NCI-H774 (cell line): ENCODE measurements at regions not wholly inside any gene's neighbourhood (a gene's known extent, or its start where the extent isn't known, plus 50 kb on each side); places are given as distances from the start of the nearest gene placed in this dataset.
"Not testable (repeated sequence)": the region's sequence is repeated elsewhere in the genome, so short reads cannot be mapped to it uniquely, and the experiment has no call there.

ENCODE experiments used
- DNase-seq: peaks from one replicate; lab custom pipeline; 2025; lab: John Stamatoyannopoulos, UW

DNA sequence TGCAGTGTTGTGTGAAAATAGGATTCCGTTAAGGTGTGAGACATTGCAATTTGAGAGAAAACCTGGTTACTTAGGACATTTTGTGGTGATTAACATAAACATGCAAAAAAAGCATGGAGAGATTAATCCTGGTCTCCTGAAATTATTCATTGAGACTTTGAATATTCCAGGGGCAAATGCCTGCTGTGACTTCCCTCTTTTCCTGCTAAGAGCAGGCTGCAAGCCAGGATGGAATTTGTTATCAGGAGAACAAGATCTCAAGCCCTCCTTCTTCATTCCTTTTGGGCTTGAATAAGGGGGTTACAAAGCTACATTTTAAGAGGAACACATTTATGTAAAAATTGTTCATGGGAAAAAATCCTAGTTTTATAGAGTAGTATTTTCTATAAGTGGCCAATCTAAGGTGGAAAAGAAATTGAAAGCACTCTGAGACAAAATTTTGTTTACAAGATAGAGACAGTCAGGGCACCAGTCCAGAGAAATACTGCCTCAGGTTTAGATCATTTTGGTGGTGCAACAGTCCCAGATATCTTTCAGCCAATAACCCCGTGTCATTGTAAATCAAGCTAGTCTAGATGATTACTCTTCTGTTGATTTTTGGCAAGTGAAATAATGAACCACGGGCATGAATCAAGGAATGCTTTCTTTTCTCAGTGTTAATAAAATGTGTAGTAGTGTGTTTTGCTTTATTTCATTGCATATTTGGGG is 1528.3 kb upstream of the AGA start:
- no peak for DNase-seq

DNA sequence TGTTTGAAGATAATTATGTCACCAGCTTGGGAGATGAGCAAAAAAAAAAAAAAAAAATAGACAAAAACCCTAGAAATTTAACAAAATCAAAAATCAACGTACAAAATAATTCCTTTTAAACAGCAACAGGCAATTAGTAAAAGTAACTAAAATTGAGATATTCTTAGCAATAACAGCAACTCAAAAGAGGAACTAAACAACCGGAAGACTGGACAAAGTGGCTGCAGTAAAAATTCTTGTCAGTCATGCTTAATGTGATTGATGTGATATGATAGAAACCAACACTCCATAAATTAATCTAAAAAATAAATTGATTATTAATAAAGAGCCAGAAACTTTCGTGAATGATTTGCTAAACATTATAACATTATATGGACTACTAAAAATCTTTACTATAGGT is 1534.6 kb upstream of the AGA start:
- DNase-seq = no peak

DNA sequence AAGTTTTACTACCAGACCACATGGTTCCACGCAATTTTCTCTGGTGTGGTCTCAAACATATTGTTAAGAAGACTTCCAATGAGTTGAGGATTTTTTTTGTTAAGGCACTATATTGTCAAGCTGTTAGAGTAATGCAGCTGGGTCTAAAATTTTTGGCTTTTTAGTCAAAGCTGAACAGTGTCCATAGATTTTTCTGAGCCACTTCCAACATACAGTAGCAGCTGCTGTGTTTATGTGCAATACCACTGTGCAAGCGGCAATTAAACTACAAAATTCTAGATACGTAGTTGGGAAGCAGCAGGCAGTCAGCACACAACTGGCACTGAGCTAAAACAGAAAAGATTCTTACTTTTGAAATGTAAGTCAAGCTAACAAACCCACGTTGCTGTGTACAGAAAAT is 1551.1 kb upstream of the AGA start:
- DNase-seq = no peak

DNA sequence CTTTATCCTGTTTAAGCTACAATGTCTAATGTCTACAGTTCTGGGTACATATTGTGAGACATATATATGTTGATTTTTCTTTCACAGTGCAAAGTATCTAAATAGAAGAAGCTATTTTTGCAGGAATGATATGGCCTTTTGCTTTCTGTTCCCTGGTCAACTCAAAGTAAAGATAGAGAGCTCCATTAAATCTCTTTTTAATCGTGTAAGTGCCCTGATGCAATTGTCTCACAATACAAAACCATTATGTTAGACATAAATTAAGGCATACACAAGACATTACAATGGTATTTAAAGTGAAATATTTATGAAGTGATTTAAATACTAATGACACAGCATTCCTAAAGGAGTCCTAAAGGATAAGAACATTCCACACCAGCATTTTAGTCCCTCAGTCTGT is 1559.7 kb upstream of the AGA start:
- DNase-seq = no peak

DNA sequence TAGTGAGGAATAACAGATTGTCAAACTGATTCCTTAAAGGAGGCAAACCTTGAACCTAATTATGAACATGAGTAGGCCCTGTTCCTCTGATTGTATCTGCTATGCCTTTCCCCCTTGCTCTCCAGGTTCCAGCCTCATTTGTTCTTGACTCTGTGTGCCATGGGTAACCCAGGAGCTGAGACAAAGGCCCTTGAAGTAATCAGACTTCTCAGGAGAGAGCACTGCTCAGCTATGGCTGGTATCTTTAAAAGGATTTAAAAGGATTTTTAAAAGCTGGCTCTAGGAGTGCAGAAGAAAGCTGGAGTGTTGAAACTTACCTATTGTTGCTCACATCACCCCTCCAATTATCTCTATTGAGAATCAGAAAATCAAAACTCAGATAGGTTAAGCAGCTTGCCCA is 1565.5 kb upstream of the AGA start:
- DNase-seq = no peak

DNA sequence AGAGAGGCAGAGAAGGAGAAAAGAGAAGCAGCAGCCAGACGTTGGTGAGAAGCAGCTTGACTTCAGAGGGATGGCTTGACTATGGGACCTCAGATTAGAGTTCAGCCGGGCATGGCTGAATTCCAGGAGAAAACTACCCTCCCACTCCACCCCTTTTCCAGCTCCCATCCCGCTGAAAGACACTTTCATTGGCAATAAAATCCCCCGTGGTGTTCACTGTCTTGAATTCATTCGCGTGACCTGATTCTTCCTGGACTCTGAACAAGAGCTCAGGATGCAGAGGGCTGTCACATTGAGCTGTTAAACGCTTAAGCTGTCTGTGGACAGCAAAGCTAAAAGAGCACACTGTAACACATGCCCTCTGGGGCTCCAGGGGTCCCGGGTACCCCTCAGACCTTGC is 1575.3 kb upstream of the AGA start:
- DNase-seq = no peak

DNA sequence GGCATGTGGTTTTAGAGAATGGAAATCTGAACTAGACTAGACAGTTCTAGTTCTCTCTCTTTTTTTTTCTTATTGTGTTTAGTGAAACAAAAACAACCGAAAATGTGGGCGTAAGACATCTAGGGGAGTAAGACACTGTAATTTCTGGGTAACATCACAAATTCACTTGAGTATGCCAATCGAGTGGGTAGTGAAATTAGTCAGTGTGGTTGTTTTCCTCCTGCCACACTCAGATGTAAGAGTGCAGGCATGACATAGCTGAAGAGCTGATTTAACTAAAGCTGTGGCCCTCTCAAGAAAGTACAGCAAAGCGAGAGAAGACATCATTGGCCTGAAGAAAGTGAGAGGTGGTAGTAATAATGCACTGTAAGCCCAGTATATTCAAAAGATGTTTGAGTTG is 1585.3 kb upstream of the AGA start:
- no peak for DNase-seq

DNA sequence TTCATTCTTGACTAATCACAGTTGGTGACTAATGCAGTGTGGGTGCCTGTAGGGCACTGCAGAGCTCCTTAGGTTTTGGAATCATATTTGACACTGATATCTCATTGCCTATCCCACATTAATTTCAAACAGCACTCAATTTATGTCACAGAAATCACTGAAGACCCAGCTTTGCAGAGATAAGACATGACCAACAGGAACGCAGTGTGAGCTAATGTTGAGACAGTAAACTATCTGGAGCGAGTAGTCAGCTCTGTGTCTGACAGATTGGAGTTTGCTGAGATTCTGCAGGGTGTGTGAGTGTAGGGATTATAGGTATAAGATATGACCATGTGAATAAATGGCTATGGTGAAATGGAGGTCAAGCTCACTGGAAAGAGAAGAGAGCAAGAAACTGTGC is 1586.1 kb upstream of the AGA start:
- no peak for DNase-seq

DNA sequence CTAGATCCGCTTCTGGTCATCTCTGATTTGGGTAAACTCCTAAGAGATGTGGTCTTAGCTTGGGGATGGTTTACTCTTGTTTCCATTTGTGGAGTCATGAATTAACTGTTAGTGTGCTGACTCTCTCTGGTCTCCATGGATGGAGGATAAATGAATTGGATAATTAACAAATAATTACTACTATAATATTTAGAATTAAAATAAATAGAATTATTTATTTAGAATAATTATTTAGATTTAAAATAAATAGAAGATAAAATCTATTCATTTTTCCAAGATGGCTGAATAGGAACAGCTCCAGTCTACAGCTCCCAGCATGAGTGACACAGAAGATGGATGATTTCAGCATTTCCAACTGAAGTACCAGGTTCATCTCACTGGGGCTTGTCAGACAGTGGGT is 1587.4 kb upstream of the AGA start:
- no peak for DNase-seq

DNA sequence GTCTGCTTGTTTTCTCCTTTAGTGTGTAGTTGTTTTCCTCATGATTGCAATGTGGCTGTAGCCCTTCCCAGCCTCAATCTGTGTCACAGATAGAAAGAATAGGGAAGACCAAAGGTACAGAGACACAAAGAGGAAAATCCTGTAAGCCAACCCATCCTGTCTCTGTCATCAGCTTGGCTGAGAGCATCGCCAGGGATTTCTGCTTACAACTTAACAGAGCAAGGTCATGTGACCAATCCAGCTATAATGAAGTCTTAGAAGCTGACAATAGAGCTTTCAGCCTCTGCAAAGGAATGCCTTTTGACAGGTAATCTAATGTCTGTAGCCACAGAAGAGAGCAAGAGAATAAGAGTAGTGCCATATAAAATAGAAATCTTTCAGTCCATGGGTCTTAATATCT is 1598.0 kb upstream of the AGA start:
- DNase-seq = no peak

DNA sequence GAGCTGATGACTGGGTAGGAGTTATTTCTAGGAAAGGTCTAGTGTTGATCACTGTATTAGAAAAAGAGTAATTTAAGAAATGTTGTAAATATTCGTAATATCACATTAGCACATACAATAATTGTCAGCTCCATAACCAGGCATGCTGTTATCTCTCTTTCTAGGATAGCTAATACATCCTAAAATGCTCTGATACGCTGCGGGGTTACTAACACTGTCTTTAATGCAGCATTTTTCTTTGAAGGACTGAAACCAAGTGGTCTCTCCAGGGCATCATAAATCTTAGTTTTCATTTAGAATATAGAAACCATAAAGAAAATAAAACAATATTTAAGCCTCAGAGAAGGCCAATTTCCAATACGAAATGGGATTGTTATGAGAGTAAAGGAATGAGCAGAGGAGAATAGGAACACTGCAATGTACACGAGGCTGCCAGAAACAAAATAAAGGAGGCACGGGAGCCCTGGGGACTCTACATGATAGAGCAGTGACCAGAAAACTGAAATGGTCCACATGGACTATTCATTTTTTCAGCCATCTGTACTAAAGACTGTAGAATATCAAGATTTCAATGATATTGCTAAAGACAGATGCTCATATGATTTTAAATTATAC is 1606.7 kb upstream of the AGA start:
- no peak for DNase-seq

DNA sequence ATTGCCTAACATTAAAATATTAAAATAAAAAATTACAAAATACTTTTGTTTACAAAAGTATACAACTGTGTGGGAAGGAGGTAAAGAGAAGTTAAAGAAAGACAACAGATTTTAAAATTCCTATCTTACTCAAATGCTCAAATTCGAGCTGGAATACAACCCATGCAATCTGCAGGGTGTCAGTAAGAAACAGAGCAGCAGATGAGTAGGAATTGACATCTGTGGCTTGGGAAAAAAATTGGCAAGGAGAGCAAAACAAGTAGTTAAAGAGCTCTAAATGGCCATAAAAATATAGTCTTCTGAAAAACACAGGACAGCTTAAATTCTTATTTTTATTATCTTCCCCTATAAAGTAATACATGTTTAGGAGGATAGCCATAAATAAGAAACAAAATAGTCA is 1609.0 kb upstream of the AGA start:
- no peak for DNase-seq

DNA sequence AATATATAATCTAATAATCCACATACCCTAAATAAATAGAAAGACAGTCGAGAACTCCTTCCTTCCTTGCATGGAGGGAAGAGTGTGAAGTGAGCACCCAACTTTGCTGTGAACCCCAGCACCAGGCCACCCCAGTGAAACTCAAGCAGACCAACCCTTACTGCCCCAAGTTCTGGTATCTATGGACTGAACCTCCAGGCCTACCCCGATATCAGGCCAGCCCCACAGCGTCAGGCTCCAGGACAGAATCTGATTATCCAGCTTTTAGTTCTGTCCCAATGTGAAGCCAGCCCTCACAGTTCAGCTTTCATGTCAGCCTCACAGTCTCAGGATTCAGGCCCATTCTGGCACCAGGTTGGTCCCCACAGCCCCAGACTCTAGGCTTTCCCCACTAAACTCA is 1617.2 kb upstream of the AGA start:
- no peak for DNase-seq

DNA sequence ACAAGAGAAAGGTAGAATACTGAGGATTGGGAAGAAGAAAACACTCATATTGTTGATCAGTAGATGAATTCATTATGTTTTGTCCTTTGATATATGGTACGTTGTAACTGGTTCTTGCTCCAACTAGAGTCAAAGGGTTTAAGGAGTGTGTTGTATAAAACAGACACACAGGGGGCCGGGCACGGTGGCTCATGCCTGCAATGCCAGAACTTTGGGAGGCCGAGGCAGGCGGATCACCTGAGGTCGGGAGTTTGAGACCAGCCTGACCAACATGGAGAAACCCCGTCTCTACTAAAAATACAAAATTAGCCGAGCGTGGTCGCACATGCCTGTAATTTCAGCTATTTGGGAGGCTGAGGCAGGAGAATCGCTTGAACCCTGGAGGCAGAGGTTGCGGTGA is 1624.0 kb upstream of the AGA start:
- not testable (repeated sequence) for DNase-seq

DNA sequence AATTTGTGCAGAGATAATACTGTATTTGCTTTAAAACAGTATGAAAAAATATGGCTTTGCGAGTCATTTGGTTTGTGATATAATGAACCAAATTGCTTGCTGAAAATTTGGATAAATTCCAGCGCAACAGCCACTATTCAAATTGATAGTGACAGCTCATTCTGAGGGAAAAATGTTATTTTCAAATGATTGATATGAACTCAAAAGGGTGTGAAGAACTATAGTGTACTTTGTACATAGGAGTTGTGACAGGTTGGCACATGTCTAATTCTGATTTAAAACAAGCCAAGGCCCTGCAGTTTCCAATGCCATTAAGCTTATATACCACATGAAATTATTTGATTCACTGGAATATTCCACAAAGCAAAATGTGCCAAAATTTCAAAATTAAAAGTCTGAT is 1628.9 kb upstream of the AGA start:
- no peak for DNase-seq

DNA sequence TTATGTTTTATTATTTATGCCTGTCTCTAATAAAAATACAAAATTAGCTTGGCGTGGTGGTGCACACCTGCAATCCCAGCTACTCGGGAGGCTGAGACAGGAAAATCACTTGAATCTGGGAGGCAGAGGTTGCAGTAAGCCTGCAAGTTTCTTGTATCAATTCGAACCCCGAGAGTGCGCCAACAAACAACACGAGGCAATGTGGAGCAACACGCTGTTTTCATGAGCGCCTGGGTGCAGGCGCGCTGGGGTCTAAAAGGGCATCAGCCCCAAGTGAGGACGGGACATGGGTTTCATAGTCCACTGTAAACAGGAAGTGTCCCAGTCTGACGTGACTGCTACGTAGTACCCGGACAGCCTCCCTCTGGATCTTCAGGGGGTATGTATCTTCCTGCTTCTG is 1634.6 kb upstream of the AGA start:
- DNase-seq = no peak

DNA sequence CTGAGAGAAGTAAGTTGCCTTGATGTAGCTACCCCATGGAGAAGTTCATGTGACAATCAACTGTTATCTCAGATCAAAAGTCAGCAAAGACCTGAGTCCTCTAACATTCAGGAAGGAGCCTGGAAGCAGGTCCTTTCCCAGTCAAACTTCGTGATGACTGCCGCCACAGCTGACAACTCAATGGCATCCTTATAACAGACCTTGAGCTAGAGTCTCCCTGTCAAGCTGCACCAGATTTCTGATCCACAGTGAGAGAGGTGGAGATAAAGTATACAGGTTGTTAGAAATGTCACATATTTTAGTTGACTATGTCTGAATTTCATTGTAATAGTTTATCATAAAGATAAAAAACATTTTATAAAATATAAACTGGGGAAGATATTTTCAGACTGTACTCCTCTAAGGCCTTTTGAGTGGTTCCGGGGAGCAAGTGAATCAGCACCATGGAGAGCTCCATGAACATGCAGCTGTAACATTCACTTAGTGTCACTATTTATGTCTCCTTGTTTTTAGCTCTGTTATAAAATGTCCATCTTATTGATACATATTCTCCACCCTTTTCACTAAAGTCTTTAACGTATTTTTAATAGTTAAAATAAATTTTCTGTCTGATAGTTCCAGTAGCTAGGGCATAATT is 1653.5 kb upstream of the AGA start:
- no peak for DNase-seq

DNA sequence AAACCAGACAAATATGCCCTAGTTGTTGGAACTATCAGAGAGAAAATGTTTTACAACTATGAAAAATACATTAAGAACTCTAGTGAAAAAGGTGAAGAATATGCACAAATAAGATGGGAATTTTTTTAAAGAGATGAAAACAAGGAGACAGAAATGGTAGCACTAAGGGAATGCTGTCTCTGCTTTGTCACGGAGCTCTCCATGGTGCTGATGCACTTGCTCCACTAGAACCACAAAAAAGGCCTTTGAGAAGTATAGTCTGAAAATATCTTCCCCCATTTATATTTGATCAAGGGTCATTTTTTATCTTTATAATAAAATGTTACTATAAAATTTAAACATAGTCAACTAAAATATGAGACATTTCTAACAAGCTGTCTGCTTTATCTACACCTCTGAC is 1655.5 kb upstream of the AGA start:
- no peak for DNase-seq

DNA sequence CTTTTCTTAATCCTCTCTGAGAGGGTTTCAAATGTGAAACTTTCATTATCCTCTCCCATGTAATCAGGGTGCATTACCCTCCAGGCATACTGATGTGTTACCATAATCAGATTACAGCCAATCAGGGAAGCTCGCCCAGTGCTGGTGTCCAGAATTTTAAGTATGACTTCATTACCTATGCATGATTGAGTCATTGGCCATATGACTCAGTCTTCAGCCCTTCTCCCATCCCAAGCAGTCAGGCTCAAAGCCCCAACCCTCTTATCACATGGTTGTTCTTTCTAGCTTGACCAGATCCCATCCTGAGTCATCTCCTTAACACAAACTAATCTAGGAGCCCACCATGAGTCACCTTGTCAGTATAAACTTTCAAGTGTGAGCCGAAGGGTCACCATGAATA is 1668.1 kb upstream of the AGA start:
- no peak for DNase-seq

DNA sequence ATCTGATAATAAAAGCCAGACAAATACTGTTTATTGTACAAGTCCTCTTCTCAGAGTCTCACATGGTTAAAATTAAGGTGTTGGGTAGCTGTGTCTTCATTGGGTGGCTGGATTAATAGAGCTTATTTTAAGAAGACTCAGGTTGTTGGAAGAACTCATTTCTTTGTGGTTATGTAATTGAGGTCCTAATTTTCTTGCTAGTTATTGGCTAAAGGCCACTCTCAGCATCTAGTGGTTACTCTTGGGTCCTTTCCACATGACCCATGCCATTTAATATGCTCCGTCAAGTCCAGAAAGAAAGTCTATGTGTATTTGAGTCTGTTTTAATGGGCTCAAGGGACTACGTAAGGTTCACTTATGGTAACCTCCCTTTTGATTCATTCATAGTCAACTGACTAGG is 1668.6 kb upstream of the AGA start:
- DNase-seq = no peak

DNA sequence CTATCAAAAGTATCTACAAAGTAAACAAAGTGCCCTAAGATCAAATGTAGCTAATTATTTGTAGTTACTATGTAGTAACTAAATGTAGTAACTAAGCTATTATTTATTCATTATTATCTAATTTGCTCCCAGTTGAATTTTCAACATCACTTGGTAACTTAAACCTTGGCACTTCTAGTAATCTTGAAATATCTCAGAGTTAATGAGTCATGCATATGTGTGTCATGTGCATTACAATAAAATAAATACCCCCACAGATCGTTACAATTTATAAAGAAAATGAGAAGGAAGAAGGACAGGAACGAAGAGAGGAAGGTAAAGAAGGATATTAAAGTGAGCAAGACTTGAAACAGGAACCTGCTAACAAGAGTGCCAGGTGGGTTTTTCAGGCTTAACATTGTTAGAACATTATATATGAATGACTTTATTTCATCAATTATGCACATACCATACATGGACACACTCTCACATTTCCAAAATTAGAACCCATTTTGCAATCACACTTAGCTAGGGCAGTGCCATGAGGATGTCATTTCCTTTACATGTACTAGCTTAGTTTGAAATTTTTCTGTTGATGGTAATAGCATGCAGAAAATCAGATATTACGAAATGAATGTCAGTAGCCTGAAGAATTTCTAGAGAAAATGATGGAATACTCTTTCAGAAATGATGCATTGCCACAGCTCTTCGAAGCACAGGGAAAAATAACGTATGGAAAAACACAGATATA is 1670.4 kb upstream of the AGA start:
- no peak for DNase-seq

DNA sequence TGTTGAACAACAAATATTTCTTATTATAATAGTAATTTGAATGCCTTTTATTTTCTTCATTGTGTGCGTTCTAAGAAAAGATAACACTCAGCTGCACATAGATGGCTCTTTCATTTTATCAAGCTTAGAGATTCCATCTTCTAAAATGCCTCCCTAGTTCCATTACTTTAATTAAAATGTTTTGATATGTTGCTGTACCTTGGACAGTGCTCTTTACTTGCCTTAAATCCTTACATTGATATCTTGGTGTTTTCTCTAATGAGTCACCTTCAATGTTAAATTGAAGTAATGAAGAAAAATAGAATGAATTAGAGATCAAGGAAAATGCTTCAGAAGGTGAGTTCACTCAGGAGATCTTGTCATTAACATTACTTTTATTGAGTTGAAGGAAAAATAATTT is 1672.4 kb upstream of the AGA start:
- no peak for DNase-seq

DNA sequence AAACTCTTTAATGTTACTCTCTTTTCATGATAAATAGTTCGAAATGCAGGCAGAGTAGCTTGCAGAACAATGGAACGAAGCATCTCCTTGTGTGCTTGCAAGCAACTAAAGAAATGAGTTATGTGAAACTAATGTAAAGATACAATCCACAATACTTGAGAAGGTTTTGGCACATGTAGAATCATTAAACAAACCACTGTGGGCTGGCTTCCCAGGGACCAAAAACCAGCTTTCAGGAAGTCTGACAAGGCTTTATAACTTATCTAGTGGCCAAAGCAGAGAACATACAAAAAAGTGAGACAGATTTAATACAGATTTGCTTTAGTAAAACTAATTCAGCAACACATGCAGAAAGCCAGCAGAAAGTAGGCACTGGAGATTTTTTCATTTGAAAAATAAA is 1673.8 kb upstream of the AGA start:
- no peak for DNase-seq
